WTC11 (cell line): ENCODE measurements at regions not wholly inside any gene's neighbourhood (a gene's known extent, or its start where the extent isn't known, plus 50 kb on each side); places are given as distances from the start of the nearest gene placed in this dataset.
"Not testable (repeated sequence)": the region's sequence is repeated elsewhere in the genome, so short reads cannot be mapped to it uniquely, and the experiment has no call there.

Experiments
- ATAC-seq: fragments of 200-7000 bp; cut with Tn5 transposase; 2 replicates; pipeline ENCODE4 v1.10.0; 2021; ENCODE audit warnings: mild to moderate bottlenecking, moderate library complexity
- CTCF ChIA-PET: fragments of 300-600 bp; sonication (Branson Sonifier 250); formaldehyde crosslinking; loops from one replicate; lab custom pipeline; 2021; ENCODE audit warnings: antibody characterized with exemption; lab: Charles Lee
- POLR2A ChIA-PET: fragments of 350-600 bp; sonication (Branson Sonifier 250); formaldehyde crosslinking; loops from one replicate; lab custom pipeline; 2021; ENCODE audit warnings: antibody characterized with exemption; lab: Charles Lee
- DNase-seq: peaks from one replicate; pipeline ENCODE4 v3.0.0; 2021; ENCODE audit warnings: low spot score
- H3K27ac Mint-ChIP-seq: 2 replicates; pipeline ENCODE4 v1.8.0; 2021; ENCODE audit warnings: mixed read lengths
- H3K27me3 Mint-ChIP-seq: 2 replicates; pipeline ENCODE4 v1.8.0; 2021; ENCODE audit warnings: low read depth, mild to moderate bottlenecking, moderate library complexity, mixed read lengths
- H3K36me3 Mint-ChIP-seq: 2 replicates; pipeline ENCODE4 v1.8.0; 2021; ENCODE audit warnings: mixed read lengths
- H3K4me1 Mint-ChIP-seq: 2 replicates; pipeline ENCODE4 v1.8.0; 2022; ENCODE audit warnings: mixed read lengths
- H3K4me3 Mint-ChIP-seq: 2 replicates; pipeline ENCODE4 v1.8.0; 2021; ENCODE audit warnings: mild to moderate bottlenecking, moderate library complexity, mixed read lengths
- H3K9me3 Mint-ChIP-seq: 2 replicates; pipeline ENCODE4 v1.8.0; 2021; ENCODE audit warnings: mixed read lengths
- ATF2 ChIP-seq: sonication (generic); formaldehyde crosslinking; IDR thresholded peaks from 2 replicates; pipeline ENCODE4 v1.8.1; 2022; ENCODE audit warnings: low read depth, missing genetic modification reagents, borderline replicate concordance
- CREB1 ChIP-seq: sonication (generic); formaldehyde crosslinking; IDR thresholded peaks from 2 replicates; pipeline ENCODE4 v1.8.0; 2023; ENCODE audit warnings: mild to moderate bottlenecking, missing genetic modification reagents
- IRF2 ChIP-seq: sonication (generic); formaldehyde crosslinking; IDR thresholded peaks from 2 replicates; pipeline ENCODE4 v1.8.0; 2022; ENCODE audit warnings: low read depth, missing genetic modification reagents, borderline replicate concordance
- KAT7 ChIP-seq: sonication (generic); formaldehyde crosslinking; IDR thresholded peaks from 2 replicates; pipeline ENCODE4 v1.8.1; 2023; ENCODE audit warnings: missing genetic modification reagents, mild to moderate bottlenecking, borderline replicate concordance
- MXD4 ChIP-seq: fragments of 250-450 bp; sonication (Bioruptor Pico); IDR thresholded peaks from 2 replicates; pipeline ENCODE4 v1.8.0; 2021; ENCODE audit warnings: mild to moderate bottlenecking, moderate library complexity, borderline replicate concordance
- NFYB ChIP-seq: sonication (generic); formaldehyde crosslinking; conservative IDR thresholded peaks from 2 replicates; pipeline ENCODE4 v1.8.0; 2022; ENCODE audit warnings: low read depth, missing genetic modification reagents
- RORB ChIP-seq: fragments of 250-450 bp; sonication (Bioruptor Pico); IDR thresholded peaks from 2 replicates; pipeline ENCODE4 v1.9.0; 2021; ENCODE audit warnings: mild to moderate bottlenecking
- TEAD4 ChIP-seq: sonication (generic); formaldehyde crosslinking; IDR thresholded peaks from 2 replicates; pipeline ENCODE4 v1.8.0; 2022; ENCODE audit warnings: mild to moderate bottlenecking, missing genetic modification reagents
- TP53 ChIP-seq: sonication (generic); formaldehyde crosslinking; IDR thresholded peaks from 2 replicates; pipeline ENCODE4 v1.8.1; 2023; ENCODE audit warnings: mild to moderate bottlenecking, missing genetic modification reagents
- ZNF232 ChIP-seq: sonication (generic); formaldehyde crosslinking; IDR thresholded peaks from 2 replicates; pipeline ENCODE4 v1.8.0; 2022; ENCODE audit warnings: mild to moderate bottlenecking, missing genetic modification reagents
- ZNF263 ChIP-seq: sonication (generic); formaldehyde crosslinking; IDR thresholded peaks from 2 replicates; pipeline ENCODE4 v1.8.1; 2022; ENCODE audit warnings: low read depth, mild to moderate bottlenecking, moderate library complexity, missing genetic modification reagents
- ZNF317 ChIP-seq: sonication (generic); formaldehyde crosslinking; IDR thresholded peaks from 2 replicates; pipeline ENCODE4 v1.8.1; 2023; ENCODE audit warnings: low read depth, mild to moderate bottlenecking, moderate library complexity, missing genetic modification reagents, borderline replicate concordance
- TF ChIP-seq, protein P1 (sequence below): sonication (generic); formaldehyde crosslinking; IDR thresholded peaks from 2 replicates; pipeline ENCODE4 v1.8.1; 2022; ENCODE audit warnings: mild to moderate bottlenecking, missing genetic modification reagents, moderate library complexity, borderline replicate concordance
- TF ChIP-seq, protein P2 (sequence below): sonication (generic); formaldehyde crosslinking; IDR thresholded peaks from 2 replicates; pipeline ENCODE4 v1.8.1; 2023; ENCODE audit warnings: mild to moderate bottlenecking, missing genetic modification reagents, moderate library complexity
- TF ChIP-seq, protein P3 (sequence below): sonication (generic); formaldehyde crosslinking; IDR thresholded peaks from 2 replicates; pipeline ENCODE4 v1.8.1; 2023; ENCODE audit warnings: mild to moderate bottlenecking, missing genetic modification reagents, borderline replicate concordance
- TF ChIP-seq, protein P4 (sequence below): sonication (generic); formaldehyde crosslinking; IDR thresholded peaks from 2 replicates; pipeline ENCODE4 v1.8.0; 2023; ENCODE audit warnings: mild to moderate bottlenecking, missing genetic modification reagents

- H3K36me3 Mint-ChIP-seq, H3K4me1 Mint-ChIP-seq, H3K9me3 Mint-ChIP-seq, ATAC-seq, POLR2A ChIA-PET, H3K27me3 Mint-ChIP-seq, H3K4me3 Mint-ChIP-seq, DNase-seq, H3K27ac Mint-ChIP-seq: not testable (repeated sequence)
- CTCF ChIA-PET: interaction anchor here (1.6 kb wide), 1 partner anchor 31 kb away, joined by 9 read pairs; no protein-coding TSS in a partner anchor
Observed at GRCh38 chr17:68169165-68169821, 78.5 kb upstream of the AMZ2 start.

- peaks cover 8% of the 10 kb centered on the region for H3K9me3 Mint-ChIP-seq
- TF ChIP-seq KAT7 (CRISPR knock-in tag) (no peak), MXD4 (CRISPR knock-in tag) (no peak), TP53 (no peak)
- DNase-seq: no peak
- ChIA-PET POLR2A (no interaction called here), CTCF (interaction anchor here (1.6 kb wide), 1 partner anchor 31 kb away, joined by 9 read pairs; no protein-coding TSS in a partner anchor)
- no peak for ATAC-seq
- peaks cover 4% of the 10 kb centered on the region; the same call in 1 of the 2 replicates for H3K27me3 Mint-ChIP-seq
- H3K27ac Mint-ChIP-seq: no peak overlapping the region
- H3K36me3 Mint-ChIP-seq: no peaks in the 10 kb centered on the region
- H3K4me1 Mint-ChIP-seq: no peaks in the 10 kb centered on the region
- no peak overlapping the region for H3K4me3 Mint-ChIP-seq
Observed at GRCh38 chr17:68169840-68170239, 78.0 kb upstream of the AMZ2 start.

DNA sequence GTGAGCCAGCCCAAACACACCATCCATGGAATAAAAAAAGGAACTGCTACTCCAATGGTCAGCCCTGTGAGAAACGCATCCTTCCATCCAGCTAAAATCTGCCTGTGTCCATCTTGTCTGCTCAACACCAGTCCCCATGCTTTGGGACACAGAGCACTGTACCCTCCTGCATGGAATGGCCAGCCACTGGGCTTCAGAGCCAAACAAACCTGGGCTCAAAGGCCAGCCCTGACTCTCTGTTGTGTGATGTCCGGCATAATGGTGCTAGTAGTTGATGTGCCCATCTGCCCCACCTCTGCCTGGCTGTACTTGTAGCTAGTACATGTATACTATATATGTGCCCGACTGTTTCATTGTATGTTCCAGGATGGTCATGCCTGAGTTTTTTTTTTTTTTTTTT, 77.6 kb upstream of the AMZ2 start:
- Mint-ChIP-seq H3K27me3 (peaks cover 4% of the 10 kb centered on the region; the same call in 1 of the 2 replicates), H3K9me3 (peaks cover 8% of the 10 kb centered on the region), H3K27ac (no peak overlapping the region), H3K4me1 (no peaks in the 10 kb centered on the region), H3K4me3 (no peak overlapping the region), H3K36me3 (no peaks in the 10 kb centered on the region)
- POLR2A ChIA-PET: no interaction called here
- CTCF ChIA-PET: interaction anchor here (1.6 to 3.8 kb wide), 2 partner anchors 30 kb away, joined by 9 to 59 read pairs; no protein-coding TSS in a partner anchor
- TF ChIP-seq, protein P1, sequence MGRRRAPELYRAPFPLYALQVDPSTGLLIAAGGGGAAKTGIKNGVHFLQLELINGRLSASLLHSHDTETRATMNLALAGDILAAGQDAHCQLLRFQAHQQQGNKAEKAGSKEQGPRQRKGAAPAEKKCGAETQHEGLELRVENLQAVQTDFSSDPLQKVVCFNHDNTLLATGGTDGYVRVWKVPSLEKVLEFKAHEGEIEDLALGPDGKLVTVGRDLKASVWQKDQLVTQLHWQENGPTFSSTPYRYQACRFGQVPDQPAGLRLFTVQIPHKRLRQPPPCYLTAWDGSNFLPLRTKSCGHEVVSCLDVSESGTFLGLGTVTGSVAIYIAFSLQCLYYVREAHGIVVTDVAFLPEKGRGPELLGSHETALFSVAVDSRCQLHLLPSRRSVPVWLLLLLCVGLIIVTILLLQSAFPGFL: no peak
- TF ChIP-seq NFYB (CRISPR knock-in tag): no peak
- no peak for TF ChIP-seq IRF2 (CRISPR knock-in tag)
- no peak for TF ChIP-seq ZNF232 (CRISPR knock-in tag)
- TF ChIP-seq, protein P2, sequence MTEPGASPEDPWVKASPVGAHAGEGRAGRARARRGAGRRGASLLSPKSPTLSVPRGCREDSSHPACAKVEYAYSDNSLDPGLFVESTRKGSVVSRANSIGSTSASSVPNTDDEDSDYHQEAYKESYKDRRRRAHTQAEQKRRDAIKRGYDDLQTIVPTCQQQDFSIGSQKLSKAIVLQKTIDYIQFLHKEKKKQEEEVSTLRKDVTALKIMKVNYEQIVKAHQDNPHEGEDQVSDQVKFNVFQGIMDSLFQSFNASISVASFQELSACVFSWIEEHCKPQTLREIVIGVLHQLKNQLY (CRISPR knock-in tag): no peak
- TF ChIP-seq CREB1 (CRISPR knock-in tag): no peak
- TF ChIP-seq ZNF317 (CRISPR knock-in tag): no peak
- TF ChIP-seq, protein P3, sequence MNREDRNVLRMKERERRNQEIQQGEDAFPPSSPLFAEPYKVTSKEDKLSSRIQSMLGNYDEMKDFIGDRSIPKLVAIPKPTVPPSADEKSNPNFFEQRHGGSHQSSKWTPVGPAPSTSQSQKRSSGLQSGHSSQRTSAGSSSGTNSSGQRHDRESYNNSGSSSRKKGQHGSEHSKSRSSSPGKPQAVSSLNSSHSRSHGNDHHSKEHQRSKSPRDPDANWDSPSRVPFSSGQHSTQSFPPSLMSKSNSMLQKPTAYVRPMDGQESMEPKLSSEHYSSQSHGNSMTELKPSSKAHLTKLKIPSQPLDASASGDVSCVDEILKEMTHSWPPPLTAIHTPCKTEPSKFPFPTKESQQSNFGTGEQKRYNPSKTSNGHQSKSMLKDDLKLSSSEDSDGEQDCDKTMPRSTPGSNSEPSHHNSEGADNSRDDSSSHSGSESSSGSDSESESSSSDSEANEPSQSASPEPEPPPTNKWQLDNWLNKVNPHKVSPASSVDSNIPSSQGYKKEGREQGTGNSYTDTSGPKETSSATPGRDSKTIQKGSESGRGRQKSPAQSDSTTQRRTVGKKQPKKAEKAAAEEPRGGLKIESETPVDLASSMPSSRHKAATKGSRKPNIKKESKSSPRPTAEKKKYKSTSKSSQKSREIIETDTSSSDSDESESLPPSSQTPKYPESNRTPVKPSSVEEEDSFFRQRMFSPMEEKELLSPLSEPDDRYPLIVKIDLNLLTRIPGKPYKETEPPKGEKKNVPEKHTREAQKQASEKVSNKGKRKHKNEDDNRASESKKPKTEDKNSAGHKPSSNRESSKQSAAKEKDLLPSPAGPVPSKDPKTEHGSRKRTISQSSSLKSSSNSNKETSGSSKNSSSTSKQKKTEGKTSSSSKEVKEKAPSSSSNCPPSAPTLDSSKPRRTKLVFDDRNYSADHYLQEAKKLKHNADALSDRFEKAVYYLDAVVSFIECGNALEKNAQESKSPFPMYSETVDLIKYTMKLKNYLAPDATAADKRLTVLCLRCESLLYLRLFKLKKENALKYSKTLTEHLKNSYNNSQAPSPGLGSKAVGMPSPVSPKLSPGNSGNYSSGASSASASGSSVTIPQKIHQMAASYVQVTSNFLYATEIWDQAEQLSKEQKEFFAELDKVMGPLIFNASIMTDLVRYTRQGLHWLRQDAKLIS (CRISPR knock-in tag): no peak
- TF ChIP-seq RORB (CRISPR knock-in tag): no peak
- TF ChIP-seq, protein P4, sequence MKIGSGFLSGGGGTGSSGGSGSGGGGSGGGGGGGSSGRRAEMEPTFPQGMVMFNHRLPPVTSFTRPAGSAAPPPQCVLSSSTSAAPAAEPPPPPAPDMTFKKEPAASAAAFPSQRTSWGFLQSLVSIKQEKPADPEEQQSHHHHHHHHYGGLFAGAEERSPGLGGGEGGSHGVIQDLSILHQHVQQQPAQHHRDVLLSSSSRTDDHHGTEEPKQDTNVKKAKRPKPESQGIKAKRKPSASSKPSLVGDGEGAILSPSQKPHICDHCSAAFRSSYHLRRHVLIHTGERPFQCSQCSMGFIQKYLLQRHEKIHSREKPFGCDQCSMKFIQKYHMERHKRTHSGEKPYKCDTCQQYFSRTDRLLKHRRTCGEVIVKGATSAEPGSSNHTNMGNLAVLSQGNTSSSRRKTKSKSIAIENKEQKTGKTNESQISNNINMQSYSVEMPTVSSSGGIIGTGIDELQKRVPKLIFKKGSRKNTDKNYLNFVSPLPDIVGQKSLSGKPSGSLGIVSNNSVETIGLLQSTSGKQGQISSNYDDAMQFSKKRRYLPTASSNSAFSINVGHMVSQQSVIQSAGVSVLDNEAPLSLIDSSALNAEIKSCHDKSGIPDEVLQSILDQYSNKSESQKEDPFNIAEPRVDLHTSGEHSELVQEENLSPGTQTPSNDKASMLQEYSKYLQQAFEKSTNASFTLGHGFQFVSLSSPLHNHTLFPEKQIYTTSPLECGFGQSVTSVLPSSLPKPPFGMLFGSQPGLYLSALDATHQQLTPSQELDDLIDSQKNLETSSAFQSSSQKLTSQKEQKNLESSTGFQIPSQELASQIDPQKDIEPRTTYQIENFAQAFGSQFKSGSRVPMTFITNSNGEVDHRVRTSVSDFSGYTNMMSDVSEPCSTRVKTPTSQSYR: no peak
- no peak for TF ChIP-seq ATF2 (CRISPR knock-in tag)
- no peak for TF ChIP-seq TEAD4
- no peak for TF ChIP-seq ZNF263
- DNase-seq: no peak
- ATAC-seq: no peak
